ENCODE measurements at regions not wholly inside any gene's neighbourhood (a gene's known extent, or its start where the extent isn't known, plus 50 kb on each side); places are given as distances from the start of the nearest gene placed in this dataset.
A peak's percentile ranks its signal among the peaks of the same experiment; 100 is the strongest.

- no peaks in the 10 kb centered on the region for H3K36me3 ChIP-seq
- TF ChIP-seq CTCF (IDR thresholded peaks at IDR 0.05): peak in 1 of 2 donors; percentile 13
- H3K4me1 ChIP-seq: peaks cover 19 to 22% of the 10 kb centered on the region in 2 donors
- peak overlapping the region; percentile 74 to 85 for H3K27ac ChIP-seq
- intact Hi-C loops (cut with DNase I): no loop called here
- no peak overlapping the region for H3K4me3 ChIP-seq
- ATAC-seq (peak; percentile 35), DNase-seq (no peak)
- H3K9me3 ChIP-seq: no peaks in the 10 kb centered on the region
- H3K27me3 ChIP-seq: no peaks in the 10 kb centered on the region
Measured at GRCh38 chr13:29924482-29925350, 74.3 kb upstream of the UBL3 start.

- TF ChIP-seq CTCF (IDR thresholded peaks at IDR 0.05): peak; percentile 72 to 77
- intact Hi-C loops (cut with DNase I): no loop called here
Measured at GRCh38 chr13:29923554-29924481, 73.4 kb upstream of the UBL3 start.

GRCh38 chr13:29922896-29923295, 72.5 kb upstream of the UBL3 start:
- Histone ChIP-seq H3K27me3 (no peaks in the 10 kb centered on the region), H3K4me3 (no peak overlapping the region), H3K36me3 (no peaks in the 10 kb centered on the region), H3K27ac (peak overlapping the region; percentile 74 to 85), H3K4me1 (peaks cover 19 to 22% of the 10 kb centered on the region in 2 donors), H3K9me3 (no peaks in the 10 kb centered on the region)
- DNase-seq (no peak), ATAC-seq (no peak)
- intact Hi-C loops (cut with DNase I): no loop called here
- no peak for TF ChIP-seq CTCF (IDR thresholded peaks at IDR 0.05)

More at GRCh38 chr13:29923554-29924481, 73.4 kb upstream of the UBL3 start:
- Histone ChIP-seq H3K27me3 (no peaks in the 10 kb centered on the region), H3K4me3 (no peak overlapping the region), H3K4me1 (peaks cover 19 to 22% of the 10 kb centered on the region in 2 donors), H3K27ac (peak overlapping the region; percentile 74 to 85), H3K36me3 (no peaks in the 10 kb centered on the region), H3K9me3 (no peaks in the 10 kb centered on the region)
- ATAC-seq (peak; percentile 86), DNase-seq (peak; percentile 65 to 91 (median 90))

- Histone ChIP-seq H3K36me3 (no peaks in the 10 kb centered on the region), H3K9me3 (no peaks in the 10 kb centered on the region), H3K27me3 (no peaks in the 10 kb centered on the region), H3K4me1 (peaks cover 19 to 22% of the 10 kb centered on the region in 2 donors), H3K4me3 (no peak overlapping the region), H3K27ac (peak overlapping the region; percentile 74 to 85)
- DNase-seq (no peak), ATAC-seq (no peak)
- intact Hi-C loops (cut with DNase I): no loop called here
- TF ChIP-seq CTCF (IDR thresholded peaks at IDR 0.05): no peak
Measured at GRCh38 chr13:29922281-29922821, 71.9 kb upstream of the UBL3 start.

Measured in left lung (tissue), 4 donors.